ENCODE measurements at regions not wholly inside any gene's neighbourhood (a gene's known extent, or its start where the extent isn't known, plus 50 kb on each side); places are given as distances from the start of the nearest gene placed in this dataset.

GRCh38 chr9:2362150-2362549, 259.4 kb upstream of the VLDLR start:
- no peak for TF ChIP-seq POLR2A (IDR thresholded peaks at IDR 0.05)
- TF ChIP-seq, protein P1, sequence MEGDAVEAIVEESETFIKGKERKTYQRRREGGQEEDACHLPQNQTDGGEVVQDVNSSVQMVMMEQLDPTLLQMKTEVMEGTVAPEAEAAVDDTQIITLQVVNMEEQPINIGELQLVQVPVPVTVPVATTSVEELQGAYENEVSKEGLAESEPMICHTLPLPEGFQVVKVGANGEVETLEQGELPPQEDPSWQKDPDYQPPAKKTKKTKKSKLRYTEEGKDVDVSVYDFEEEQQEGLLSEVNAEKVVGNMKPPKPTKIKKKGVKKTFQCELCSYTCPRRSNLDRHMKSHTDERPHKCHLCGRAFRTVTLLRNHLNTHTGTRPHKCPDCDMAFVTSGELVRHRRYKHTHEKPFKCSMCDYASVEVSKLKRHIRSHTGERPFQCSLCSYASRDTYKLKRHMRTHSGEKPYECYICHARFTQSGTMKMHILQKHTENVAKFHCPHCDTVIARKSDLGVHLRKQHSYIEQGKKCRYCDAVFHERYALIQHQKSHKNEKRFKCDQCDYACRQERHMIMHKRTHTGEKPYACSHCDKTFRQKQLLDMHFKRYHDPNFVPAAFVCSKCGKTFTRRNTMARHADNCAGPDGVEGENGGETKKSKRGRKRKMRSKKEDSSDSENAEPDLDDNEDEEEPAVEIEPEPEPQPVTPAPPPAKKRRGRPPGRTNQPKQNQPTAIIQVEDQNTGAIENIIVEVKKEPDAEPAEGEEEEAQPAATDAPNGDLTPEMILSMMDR (IDR thresholded peaks at IDR 0.05), result no peak
